ENCODE measurements at regions not wholly inside any gene's neighbourhood (a gene's known extent, or its start where the extent isn't known, plus 50 kb on each side); places are given as distances from the start of the nearest gene placed in this dataset.

GRCh38 chr16:86669285-86669805 lies 91.0 kb downstream of the FOXL1 start:
- Histone ChIP-seq H2AFZ (ENCODE audit: low read depth, low read length) (no peak overlapping the region), H3K36me3 (replicated peaks; ENCODE audit: low read depth, low read length) (no peaks in the 10 kb centered on the region), H3K4me3 (ENCODE audit: low read length) (no peak overlapping the region), H3K9me3 (ENCODE audit: insufficient read depth, low read length) (no peaks in the 10 kb centered on the region), H3K79me2 (ENCODE audit: low read length) (no peaks in the 10 kb centered on the region), H3K4me2 (ENCODE audit: low read length) (no peak overlapping the region), H4K20me1 (ENCODE audit: insufficient read depth, low read length) (no peaks in the 10 kb centered on the region), H3K4me1 (ENCODE audit: low read length) (no peaks in the 10 kb centered on the region), H3K27ac (ENCODE audit: low read length) (no peak overlapping the region), H3K27me3 (ENCODE audit: low read depth, low read length) (0 out of 2 replicates have a peak, but pooled peaks cover 7% of the 10 kb centered on the region), H3K9ac (ENCODE audit: low read length) (no peak overlapping the region)
- TF ChIP-seq, protein P1, sequence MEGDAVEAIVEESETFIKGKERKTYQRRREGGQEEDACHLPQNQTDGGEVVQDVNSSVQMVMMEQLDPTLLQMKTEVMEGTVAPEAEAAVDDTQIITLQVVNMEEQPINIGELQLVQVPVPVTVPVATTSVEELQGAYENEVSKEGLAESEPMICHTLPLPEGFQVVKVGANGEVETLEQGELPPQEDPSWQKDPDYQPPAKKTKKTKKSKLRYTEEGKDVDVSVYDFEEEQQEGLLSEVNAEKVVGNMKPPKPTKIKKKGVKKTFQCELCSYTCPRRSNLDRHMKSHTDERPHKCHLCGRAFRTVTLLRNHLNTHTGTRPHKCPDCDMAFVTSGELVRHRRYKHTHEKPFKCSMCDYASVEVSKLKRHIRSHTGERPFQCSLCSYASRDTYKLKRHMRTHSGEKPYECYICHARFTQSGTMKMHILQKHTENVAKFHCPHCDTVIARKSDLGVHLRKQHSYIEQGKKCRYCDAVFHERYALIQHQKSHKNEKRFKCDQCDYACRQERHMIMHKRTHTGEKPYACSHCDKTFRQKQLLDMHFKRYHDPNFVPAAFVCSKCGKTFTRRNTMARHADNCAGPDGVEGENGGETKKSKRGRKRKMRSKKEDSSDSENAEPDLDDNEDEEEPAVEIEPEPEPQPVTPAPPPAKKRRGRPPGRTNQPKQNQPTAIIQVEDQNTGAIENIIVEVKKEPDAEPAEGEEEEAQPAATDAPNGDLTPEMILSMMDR (IDR thresholded peaks at IDR 0.05; ENCODE audit: low read depth, low read length): no peak
- no peak for TF ChIP-seq EZH2phosphoT487 (IDR thresholded peaks at IDR 0.05; ENCODE audit: low read depth)

DNA sequence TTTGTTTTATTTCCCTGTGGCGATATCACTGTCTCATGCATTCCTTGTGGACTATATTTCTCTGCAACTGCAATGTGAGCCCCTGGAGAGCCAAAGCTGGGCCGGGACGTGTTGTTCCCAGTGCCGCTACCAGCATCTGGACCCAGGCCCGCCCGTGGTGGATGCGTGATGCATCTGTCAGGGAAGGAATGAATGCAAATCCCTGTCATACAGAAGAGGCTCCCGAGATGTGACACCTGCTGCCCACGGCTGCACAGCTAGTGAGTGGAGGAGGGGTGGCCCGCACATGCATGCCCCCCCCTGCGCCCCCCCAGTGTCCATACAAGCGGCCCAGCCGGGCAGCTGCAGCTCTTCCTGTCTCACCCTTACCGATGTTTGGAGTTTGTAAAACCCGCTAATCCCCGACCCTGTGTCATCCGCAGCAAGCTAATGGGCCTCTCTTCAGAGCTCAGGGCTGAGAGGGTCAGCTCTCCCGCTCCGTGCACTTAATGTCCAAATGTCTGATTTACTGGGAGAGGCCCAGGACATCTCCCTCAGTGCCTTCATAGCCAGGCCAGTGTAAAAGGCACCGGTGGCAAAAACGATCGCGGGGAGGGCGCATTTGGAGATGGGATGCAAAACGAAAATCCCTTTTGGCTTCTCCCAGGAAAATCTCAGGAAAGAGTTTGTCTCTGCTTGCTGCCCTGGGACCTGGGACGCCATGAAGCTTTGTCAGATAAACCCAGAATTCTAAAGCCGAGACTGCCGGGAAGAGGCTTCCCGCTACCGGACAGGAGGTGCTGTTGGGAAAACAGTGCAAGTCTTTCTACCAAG lies 91.8 kb downstream of the FOXL1 start:
- Histone ChIP-seq H3K36me3 (replicated peaks; ENCODE audit: low read depth, low read length) (no peaks in the 10 kb centered on the region), H3K79me2 (ENCODE audit: low read length) (no peaks in the 10 kb centered on the region), H2AFZ (ENCODE audit: low read depth, low read length) (no peak overlapping the region), H3K4me3 (ENCODE audit: low read length) (no peak overlapping the region), H3K4me1 (ENCODE audit: low read length) (no peaks in the 10 kb centered on the region), H4K20me1 (ENCODE audit: insufficient read depth, low read length) (no peaks in the 10 kb centered on the region), H3K4me2 (ENCODE audit: low read length) (no peak overlapping the region), H3K9me3 (ENCODE audit: insufficient read depth, low read length) (no peaks in the 10 kb centered on the region), H3K27me3 (ENCODE audit: low read depth, low read length) (0 out of 2 replicates have a peak, but pooled peaks cover 7% of the 10 kb centered on the region), H3K27ac (ENCODE audit: low read length) (no peak overlapping the region), H3K9ac (ENCODE audit: low read length) (no peak overlapping the region)
- TF ChIP-seq, protein P1 (IDR thresholded peaks at IDR 0.05; ENCODE audit: low read depth, low read length): no peak
- TF ChIP-seq EZH2phosphoT487 (IDR thresholded peaks at IDR 0.05; ENCODE audit: low read depth): no peak

GRCh38 chr16:86670750-86671234 lies 92.4 kb downstream of the FOXL1 start:
- Histone ChIP-seq H3K27me3 (ENCODE audit: low read depth, low read length) (0 out of 2 replicates have a peak, but pooled peaks cover 9% of the 10 kb centered on the region), H3K4me1 (ENCODE audit: low read length) (no peaks in the 10 kb centered on the region), H3K4me2 (ENCODE audit: low read length) (no peak overlapping the region), H3K36me3 (replicated peaks; ENCODE audit: low read depth, low read length) (no peaks in the 10 kb centered on the region), H3K27ac (ENCODE audit: low read length) (no peak overlapping the region), H2AFZ (ENCODE audit: low read depth, low read length) (no peak overlapping the region), H3K4me3 (ENCODE audit: low read length) (no peak overlapping the region), H3K79me2 (ENCODE audit: low read length) (no peaks in the 10 kb centered on the region), H4K20me1 (ENCODE audit: insufficient read depth, low read length) (no peaks in the 10 kb centered on the region), H3K9me3 (ENCODE audit: insufficient read depth, low read length) (no peaks in the 10 kb centered on the region), H3K9ac (ENCODE audit: low read length) (no peak overlapping the region)
- TF ChIP-seq EZH2phosphoT487 (IDR thresholded peaks at IDR 0.05; ENCODE audit: low read depth): no peak
- TF ChIP-seq, protein P1 (IDR thresholded peaks at IDR 0.05; ENCODE audit: low read depth, low read length): no peak

GRCh38 chr16:86671486-86672178 lies 93.3 kb downstream of the FOXL1 start:
- H3K9me3 ChIP-seq (ENCODE audit: insufficient read depth, low read length): no peaks in the 10 kb centered on the region
- no peaks in the 10 kb centered on the region for H3K36me3 ChIP-seq (replicated peaks; ENCODE audit: low read depth, low read length)
- H3K4me3 ChIP-seq (ENCODE audit: low read length): no peak overlapping the region
- no peak overlapping the region for H3K9ac ChIP-seq (ENCODE audit: low read length)
- H4K20me1 ChIP-seq (ENCODE audit: insufficient read depth, low read length): no peaks in the 10 kb centered on the region
- TF ChIP-seq, protein P1 (IDR thresholded peaks at IDR 0.05; ENCODE audit: low read depth, low read length): no peak
- TF ChIP-seq EZH2phosphoT487 (IDR thresholded peaks at IDR 0.05; ENCODE audit: low read depth): no peak
- no peak overlapping the region for H3K4me2 ChIP-seq (ENCODE audit: low read length)
- no peak overlapping the region for H3K27ac ChIP-seq (ENCODE audit: low read length)
- H3K27me3 ChIP-seq (ENCODE audit: low read depth, low read length): 0 out of 2 replicates have a peak, but pooled peaks cover 13% of the 10 kb centered on the region
- no peaks in the 10 kb centered on the region for H3K79me2 ChIP-seq (ENCODE audit: low read length)
- no peaks in the 10 kb centered on the region for H3K4me1 ChIP-seq (ENCODE audit: low read length)
- H2AFZ ChIP-seq (ENCODE audit: low read depth, low read length): no peak overlapping the region
